ENCODE measurements at regions not wholly inside any gene's neighbourhood (a gene's known extent, or its start where the extent isn't known, plus 50 kb on each side); places are given as distances from the start of the nearest gene placed in this dataset.

GRCh38 chr2:128521482-128521881, 202.8 kb upstream of the HS6ST1 start:
- H3K27me3 ChIP-seq (ENCODE audit: control insufficient read depth in 2 of 2, insufficient read depth in 2 of 2, low read length in 2 of 2), result peaks cover 12 to 63% of the 10 kb centered on the region in 2 experiments; a peak in 3 of 5 replicates
- no peaks in the 10 kb centered on the region for H4K20me1 ChIP-seq (replicated peaks; ENCODE audit: control insufficient read depth, insufficient read depth, low read length)
- no peaks in the 10 kb centered on the region; a peak in 1 of 5 replicates for H3K4me1 ChIP-seq (replicated peaks in 1 of 2; ENCODE audit: control insufficient read depth in 2 of 2, insufficient read depth in 2 of 2, low read length in 2 of 2)
- H3K27ac ChIP-seq (ENCODE audit: extremely low read depth, low read depth, low read length), result no peak overlapping the region
- no peaks in the 10 kb centered on the region for H3K9me1 ChIP-seq (ENCODE audit: control insufficient read depth, insufficient read depth, low read length)
- H3K4me3 ChIP-seq, result no peak overlapping the region
- no peak for DNase-seq (ENCODE audit: extremely low read depth in 1 of 4, low spot score in 3 of 4)
- CTCF ChIA-PET (ENCODE audit: low intra/inter-chr PET ratio), result no interaction called here
- no peaks in the 10 kb centered on the region for H3K36me3 ChIP-seq (ENCODE audit: control insufficient read depth, insufficient read depth, low read length)
- WGBS (ENCODE audit: insufficient coverage, low coverage, missing lambda C conversion rate), result 9% methylated on average over 4 of the region's 4 CpGs
- TF ChIP-seq SMAD3 (CRISPR knock-in tag; conservative IDR thresholded peaks at IDR 0.05) (no peak), HEY1 (CRISPR knock-in tag; IDR thresholded peaks at IDR 0.05; ENCODE audit: borderline replicate concordance) (no peak), TEAD2 (tag; IDR thresholded peaks at IDR 0.05) (no peak), RAD21 (CRISPR knock-in tag; conservative IDR thresholded peaks at IDR 0.05 in 1 of 2, IDR thresholded peaks at IDR 0.05 in 1 of 2) (no peak), GABPB1 (CRISPR knock-in tag; IDR thresholded peaks at IDR 0.05) (no peak), POLR2AphosphoS5 (IDR thresholded peaks at IDR 0.05; ENCODE audit: control insufficient read depth, insufficient read depth, low read depth, low read length) (no peak), TCF7L2 (IDR thresholded peaks at IDR 0.05; ENCODE audit: low read depth, low read length) (no peak), MIER1 (IDR thresholded peaks at IDR 0.05; ENCODE audit: low read depth) (no peak), POU5F1 (IDR thresholded peaks at IDR 0.05; ENCODE audit: borderline replicate concordance, low read depth, low read length, partially characterized antibody) (no peak), HES1 (IDR thresholded peaks at IDR 0.05; ENCODE audit: low read depth) (no peak), ILK (tag; IDR thresholded peaks at IDR 0.05; ENCODE audit: borderline replicate concordance, low read depth) (no peak)
- H3K79me2 ChIP-seq (ENCODE audit: control insufficient read depth, insufficient read depth, low read length), result no peaks in the 10 kb centered on the region
- FAIRE-seq, result no peak
- no peak overlapping the region for H3K4me2 ChIP-seq (ENCODE audit: insufficient read depth, low read length)
- in situ Hi-C loops (cut with MboI) (no loop called here), intact Hi-C loops (cut with micrococcal nuclease) (no loop called here)
- BruUV-seq (replicated peaks), result no TSS peak
- H2AFZ ChIP-seq (ENCODE audit: low read depth, low read length), result no peak overlapping the region
- POLR2A ChIA-PET, result no interaction called here
- no peaks in the 10 kb centered on the region for H3K9me3 ChIP-seq (replicated peaks; ENCODE audit: control insufficient read depth, insufficient read depth, low read depth, low read length)
- ATAC-seq, result no peak
- no peak overlapping the region for H3K9ac ChIP-seq (ENCODE audit: insufficient read depth in 1 of 2, low read depth in 2 of 2, low read length in 2 of 2)
